ENCODE measurements at regions not wholly inside any gene's neighbourhood (a gene's known extent, or its start where the extent isn't known, plus 50 kb on each side); places are given as distances from the start of the nearest gene placed in this dataset.

DNA sequence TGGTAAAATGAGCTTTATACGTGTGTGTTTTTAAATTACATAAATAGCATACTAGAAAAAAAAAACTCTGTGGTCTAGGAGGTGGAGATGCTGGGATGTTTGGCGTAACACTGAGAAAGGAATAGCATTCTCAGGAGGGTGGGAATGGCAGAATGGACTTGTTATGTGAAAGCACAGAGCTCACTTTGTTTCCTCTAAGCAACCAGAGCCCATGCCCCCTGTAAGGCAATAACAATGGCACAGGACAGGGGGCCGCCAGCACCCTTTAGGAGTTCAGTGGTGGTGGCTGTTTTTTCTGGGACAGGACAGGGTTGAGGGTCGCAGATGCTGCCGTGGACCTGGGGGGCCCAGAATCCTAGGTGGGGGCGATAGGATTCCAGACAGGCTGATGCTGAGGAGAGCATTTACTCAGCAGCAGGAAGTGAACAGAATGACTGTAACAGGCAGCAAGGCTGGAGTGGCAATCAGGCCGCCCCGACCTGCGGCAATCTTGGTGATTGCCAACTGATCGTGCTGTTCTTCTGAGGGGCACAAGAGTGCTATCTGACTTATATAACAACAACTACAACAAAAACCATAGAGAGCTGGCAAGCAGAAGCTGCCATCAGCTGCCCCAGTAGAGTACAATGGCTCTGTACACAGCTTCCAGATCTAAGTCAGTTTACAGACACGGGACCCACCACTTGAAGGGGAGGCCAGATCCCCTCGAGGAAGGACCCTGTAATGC, 160.4 kb downstream of the UACA start:
- TF ChIP-seq POLR2AphosphoS5 (IDR thresholded peaks at IDR 0.05; ENCODE audit: low read depth, low read length): no peak
- TF ChIP-seq TAF1 (IDR thresholded peaks at IDR 0.05; ENCODE audit: low read depth, low read length): no peak
- no peak for TF ChIP-seq POLR2A (IDR thresholded peaks at IDR 0.05; ENCODE audit: low read depth, low read length)
- TF ChIP-seq POU2F2 (IDR thresholded peaks at IDR 0.05; ENCODE audit: low read depth, low read length): no peak
- TF ChIP-seq SPI1 (IDR thresholded peaks at IDR 0.05; ENCODE audit: low read depth, low read length): no peak
- no peak for TF ChIP-seq PAX5 (IDR thresholded peaks at IDR 0.05; ENCODE audit: insufficient read depth, low read length, severe bottlenecking)
- DNase-seq (ENCODE audit: insufficient read length, low spot score) (no peak), FAIRE-seq (no peak)

DNA sequence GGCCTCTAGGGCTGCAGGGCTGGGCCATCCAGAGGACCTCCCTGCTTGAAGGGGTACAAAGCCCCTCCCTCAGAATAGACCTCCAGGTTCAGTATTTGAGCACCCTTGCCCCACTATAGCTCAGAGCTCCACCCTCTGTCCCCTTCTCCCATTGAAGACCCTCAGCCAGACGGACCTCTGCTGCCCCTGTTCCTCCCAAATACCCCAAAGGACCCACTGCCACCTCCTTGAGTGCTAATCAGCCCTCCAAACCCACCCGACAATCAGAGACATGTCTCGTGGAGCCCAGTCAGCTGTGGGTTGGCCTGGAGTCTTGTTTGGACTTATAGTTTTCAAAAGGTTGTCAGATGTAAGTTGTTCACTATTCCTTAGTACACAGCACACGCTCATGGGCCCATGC, 161.1 kb downstream of the UACA start:
- FAIRE-seq (no peak), DNase-seq (ENCODE audit: insufficient read length, low spot score) (no peak)
- no peak for TF ChIP-seq TAF1 (IDR thresholded peaks at IDR 0.05; ENCODE audit: low read depth, low read length)
- no peak for TF ChIP-seq POU2F2 (IDR thresholded peaks at IDR 0.05; ENCODE audit: low read depth, low read length)
- no peak for TF ChIP-seq PAX5 (IDR thresholded peaks at IDR 0.05; ENCODE audit: insufficient read depth, low read length, severe bottlenecking)
- TF ChIP-seq POLR2AphosphoS5 (IDR thresholded peaks at IDR 0.05; ENCODE audit: low read depth, low read length): no peak
- no peak for TF ChIP-seq SPI1 (IDR thresholded peaks at IDR 0.05; ENCODE audit: low read depth, low read length)
- TF ChIP-seq POLR2A (IDR thresholded peaks at IDR 0.05; ENCODE audit: low read depth, low read length): no peak

DNA sequence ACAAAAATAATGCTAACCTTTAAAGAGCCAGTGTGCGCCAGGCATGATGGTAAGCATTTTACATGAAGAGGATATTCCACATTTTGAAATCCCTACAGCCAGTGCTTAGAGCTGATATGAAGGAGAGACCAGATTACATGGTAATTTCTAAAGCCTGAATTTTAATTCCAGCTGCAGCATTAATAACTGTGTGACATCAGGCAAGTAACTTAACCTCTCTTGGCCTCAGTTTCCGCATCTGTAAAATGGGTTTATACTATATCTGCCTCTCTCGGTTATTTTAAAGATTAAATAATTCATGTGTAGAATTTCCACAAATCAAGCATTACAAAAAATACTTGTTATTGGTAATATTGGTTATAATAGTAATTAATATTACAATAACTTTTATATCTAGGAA, 165.4 kb downstream of the UACA start:
- no peak for DNase-seq (ENCODE audit: insufficient read length, low spot score)
- no peak for FAIRE-seq
- no peak for TF ChIP-seq POLR2A (IDR thresholded peaks at IDR 0.05; ENCODE audit: low read depth, low read length)
- TF ChIP-seq POLR2AphosphoS5 (IDR thresholded peaks at IDR 0.05; ENCODE audit: low read depth, low read length): no peak

GRCh38 chr15:70597056-70597603, 166.2 kb downstream of the UACA start:
- FAIRE-seq (no peak), DNase-seq (ENCODE audit: insufficient read length, low spot score) (no peak)
- TF ChIP-seq TAF1 (IDR thresholded peaks at IDR 0.05; ENCODE audit: low read depth, low read length) (no peak), PAX5 (IDR thresholded peaks at IDR 0.05; ENCODE audit: insufficient read depth, low read length, severe bottlenecking) (no peak), POLR2A (IDR thresholded peaks at IDR 0.05; ENCODE audit: low read depth, low read length) (no peak), POLR2AphosphoS5 (IDR thresholded peaks at IDR 0.05; ENCODE audit: low read depth, low read length) (no peak), POU2F2 (IDR thresholded peaks at IDR 0.05; ENCODE audit: low read depth, low read length) (no peak)

DNA sequence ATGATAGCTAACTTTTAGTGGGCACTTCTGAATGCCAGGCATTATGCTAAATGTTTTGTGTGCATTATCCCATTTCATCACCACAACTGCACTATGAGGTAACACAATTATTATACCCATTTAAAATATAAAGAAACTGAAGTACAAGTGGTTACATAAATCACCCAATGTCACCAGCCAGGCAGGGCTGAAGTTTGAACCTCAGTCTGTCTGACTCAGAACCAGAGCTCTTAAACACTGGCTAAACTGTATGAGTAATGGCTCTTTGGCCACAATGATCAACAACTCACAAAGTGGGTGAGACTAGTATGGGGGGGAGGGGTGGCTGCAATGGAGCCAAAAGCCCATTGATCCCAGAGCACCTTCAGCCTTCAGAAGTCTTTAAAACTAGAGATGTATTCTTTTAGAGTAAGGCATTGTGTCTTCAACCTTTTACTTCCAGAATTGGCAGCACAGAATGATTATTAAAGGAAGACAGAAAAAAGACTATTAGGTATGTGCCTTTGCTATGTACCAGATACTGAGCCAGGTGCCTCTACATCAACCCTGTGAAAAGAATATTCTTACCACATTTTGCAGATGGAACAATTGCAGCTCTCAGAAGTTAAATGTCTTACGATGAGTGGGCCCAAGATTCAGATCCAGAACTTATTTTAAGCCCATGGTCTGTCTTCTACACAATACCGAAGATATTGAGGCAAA, 166.9 kb downstream of the UACA start:
- no peak for TF ChIP-seq SPI1 (IDR thresholded peaks at IDR 0.05; ENCODE audit: low read depth, low read length)
- no peak for TF ChIP-seq POU2F2 (IDR thresholded peaks at IDR 0.05; ENCODE audit: low read depth, low read length)
- TF ChIP-seq POLR2AphosphoS5 (IDR thresholded peaks at IDR 0.05; ENCODE audit: low read depth, low read length): no peak
- no peak for TF ChIP-seq POLR2A (IDR thresholded peaks at IDR 0.05; ENCODE audit: low read depth, low read length)
- no peak for TF ChIP-seq TAF1 (IDR thresholded peaks at IDR 0.05; ENCODE audit: low read depth, low read length)
- no peak for TF ChIP-seq PAX5 (IDR thresholded peaks at IDR 0.05; ENCODE audit: insufficient read depth, low read length, severe bottlenecking)
- FAIRE-seq (no peak), DNase-seq (ENCODE audit: insufficient read length, low spot score) (no peak)

GRCh38 chr15:70593795-70594194, 169.6 kb downstream of the UACA start:
- no peak for TF ChIP-seq POU2F2 (IDR thresholded peaks at IDR 0.05; ENCODE audit: low read depth, low read length)
- no peak for TF ChIP-seq SPI1 (IDR thresholded peaks at IDR 0.05; ENCODE audit: low read depth, low read length)
- FAIRE-seq (no peak), DNase-seq (ENCODE audit: insufficient read length, low spot score) (no peak)

DNA sequence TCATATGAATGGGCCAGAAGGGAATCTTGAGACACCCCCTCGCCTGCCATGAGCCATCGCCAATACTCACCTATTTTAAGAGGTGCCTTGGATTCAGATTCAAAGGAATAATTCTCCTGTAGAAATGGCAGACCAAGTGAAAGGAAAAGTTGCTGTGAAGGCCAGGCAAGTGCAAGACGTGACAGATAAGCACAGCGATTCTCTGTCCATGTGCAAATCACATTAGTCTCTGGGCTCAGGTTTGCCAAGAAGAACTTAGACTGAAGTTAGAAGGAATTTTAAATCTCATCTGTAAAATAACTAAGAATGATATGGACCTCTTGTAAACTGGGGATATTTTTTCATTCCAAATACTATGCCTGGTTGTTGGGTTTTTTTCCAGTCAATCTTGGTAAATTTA, 173.6 kb downstream of the UACA start:
- no peak for TF ChIP-seq SPI1 (IDR thresholded peaks at IDR 0.05; ENCODE audit: low read depth, low read length)
- no peak for TF ChIP-seq PAX5 (IDR thresholded peaks at IDR 0.05; ENCODE audit: insufficient read depth, low read length, severe bottlenecking)
- TF ChIP-seq POU2F2 (IDR thresholded peaks at IDR 0.05; ENCODE audit: low read depth, low read length): no peak
- FAIRE-seq (no peak), DNase-seq (ENCODE audit: insufficient read length, low spot score) (no peak)

DNA sequence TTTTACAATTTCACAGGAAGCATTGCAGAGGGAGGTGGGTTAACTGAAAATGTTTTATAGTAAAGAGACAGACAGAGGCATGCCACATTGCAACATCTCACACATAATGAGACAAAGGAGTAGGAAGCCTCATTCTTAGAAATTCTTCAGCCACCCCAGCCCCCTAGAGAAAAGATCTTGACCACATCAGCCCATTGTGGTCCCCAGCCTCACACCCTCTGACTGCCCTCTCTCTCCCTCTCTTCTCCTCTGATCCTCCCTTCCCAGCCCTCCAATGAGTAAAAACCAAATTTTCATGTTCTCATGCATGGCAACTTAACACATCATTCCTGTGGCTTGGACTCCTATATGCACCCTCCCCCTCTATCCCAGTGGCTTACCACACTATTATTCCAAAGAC, 174.1 kb downstream of the UACA start:
- DNase-seq (ENCODE audit: insufficient read length, low spot score): no peak
- TF ChIP-seq POLR2A (IDR thresholded peaks at IDR 0.05; ENCODE audit: low read depth, low read length) (no peak), TAF1 (IDR thresholded peaks at IDR 0.05; ENCODE audit: low read depth, low read length) (no peak), SPI1 (IDR thresholded peaks at IDR 0.05; ENCODE audit: low read depth, low read length) (no peak), PAX5 (IDR thresholded peaks at IDR 0.05; ENCODE audit: insufficient read depth, low read length, severe bottlenecking) (no peak), POLR2AphosphoS5 (IDR thresholded peaks at IDR 0.05; ENCODE audit: low read depth, low read length) (no peak), POU2F2 (IDR thresholded peaks at IDR 0.05; ENCODE audit: low read depth, low read length) (no peak)

GRCh38 chr15:70588613-70589012, 174.7 kb downstream of the UACA start:
- DNase-seq (ENCODE audit: insufficient read length, low spot score) (no peak), FAIRE-seq (no peak)
- TF ChIP-seq PAX5 (IDR thresholded peaks at IDR 0.05; ENCODE audit: insufficient read depth, low read length, severe bottlenecking): no peak
- no peak for TF ChIP-seq TAF1 (IDR thresholded peaks at IDR 0.05; ENCODE audit: low read depth, low read length)
- TF ChIP-seq POLR2A (IDR thresholded peaks at IDR 0.05; ENCODE audit: low read depth, low read length): no peak
- TF ChIP-seq POU2F2 (IDR thresholded peaks at IDR 0.05; ENCODE audit: low read depth, low read length): no peak
- no peak for TF ChIP-seq POLR2AphosphoS5 (IDR thresholded peaks at IDR 0.05; ENCODE audit: low read depth, low read length)
- no peak for TF ChIP-seq SPI1 (IDR thresholded peaks at IDR 0.05; ENCODE audit: low read depth, low read length)

More for the DNA sequence above, 174.1 kb downstream of the UACA start:
- FAIRE-seq: no peak

Data from GM12891 (cell line).